Hepatocyte (in vitro differentiated cells): ENCODE measurements at regions not wholly inside any gene's neighbourhood (a gene's known extent, or its start where the extent isn't known, plus 50 kb on each side); places are given as distances from the start of the nearest gene placed in this dataset.

Experiments used
- EZH2 ChIP-seq: fragments of 200-600 bp; sonication (generic); IDR thresholded peaks from 2 replicates; pipeline ENCODE4 v1.6.1; 2016; ENCODE audit warnings: antibody characterized with exemption, mild to moderate bottlenecking, borderline replicate concordance
- EZH2phosphoT487 ChIP-seq: fragments of 200-600 bp; sonication (generic); IDR thresholded peaks from one replicate; pipeline ENCODE4 v1.6.1; 2018; ENCODE audit warnings: antibody characterized with exemption, mild to moderate bottlenecking, low read depth, moderate library complexity; ENCODE audit not compliant: unreplicated experiment, severe bottlenecking
- TF ChIP-seq, protein P1 (sequence below): fragments of 200-600 bp; sonication (generic); IDR thresholded peaks from 2 replicates; pipeline ENCODE4 v1.5.1; 2016; ENCODE audit warnings: antibody characterized with exemption, mild to moderate bottlenecking; ENCODE audit not compliant: poor library complexity

- TF ChIP-seq, protein P1, sequence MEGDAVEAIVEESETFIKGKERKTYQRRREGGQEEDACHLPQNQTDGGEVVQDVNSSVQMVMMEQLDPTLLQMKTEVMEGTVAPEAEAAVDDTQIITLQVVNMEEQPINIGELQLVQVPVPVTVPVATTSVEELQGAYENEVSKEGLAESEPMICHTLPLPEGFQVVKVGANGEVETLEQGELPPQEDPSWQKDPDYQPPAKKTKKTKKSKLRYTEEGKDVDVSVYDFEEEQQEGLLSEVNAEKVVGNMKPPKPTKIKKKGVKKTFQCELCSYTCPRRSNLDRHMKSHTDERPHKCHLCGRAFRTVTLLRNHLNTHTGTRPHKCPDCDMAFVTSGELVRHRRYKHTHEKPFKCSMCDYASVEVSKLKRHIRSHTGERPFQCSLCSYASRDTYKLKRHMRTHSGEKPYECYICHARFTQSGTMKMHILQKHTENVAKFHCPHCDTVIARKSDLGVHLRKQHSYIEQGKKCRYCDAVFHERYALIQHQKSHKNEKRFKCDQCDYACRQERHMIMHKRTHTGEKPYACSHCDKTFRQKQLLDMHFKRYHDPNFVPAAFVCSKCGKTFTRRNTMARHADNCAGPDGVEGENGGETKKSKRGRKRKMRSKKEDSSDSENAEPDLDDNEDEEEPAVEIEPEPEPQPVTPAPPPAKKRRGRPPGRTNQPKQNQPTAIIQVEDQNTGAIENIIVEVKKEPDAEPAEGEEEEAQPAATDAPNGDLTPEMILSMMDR: no peak
- TF ChIP-seq EZH2phosphoT487 (no peak), EZH2 (no peak)
These were observed 88.0 kb upstream of the LRRC7 start for GRCh38 chr1:69479734-69480133.
